Ovary (tissue), 7 donors: ENCODE measurements at regions not wholly inside any gene's neighbourhood (a gene's known extent, or its start where the extent isn't known, plus 50 kb on each side); places are given as distances from the start of the nearest gene placed in this dataset.
A peak's percentile ranks its signal among the peaks of the same experiment; 100 is the strongest.

Experiments used
- DNase-seq, 5 donors: peaks; one replicate each; pipeline ENCODE4 v3.0.0-alpha.2; 2019 to 2020
- H3K27ac ChIP-seq, 2 donors: fragments of 200-600 bp; one replicate each; pipeline versions ENCODE4 v1.5.1 to v1.8.0; 2019 to 2022
- H3K27me3 ChIP-seq: fragments of 200-600 bp; one replicate; pipeline ENCODE4 v1.8.0; 2022
- H3K36me3 ChIP-seq: fragments of 200-600 bp; sonication (generic); one replicate; pipeline ENCODE4 v1.5.1; 2019
- H3K4me1 ChIP-seq: one replicate; pipeline ENCODE4 v1.8.1; 2013; ENCODE audit warnings: mild to moderate bottlenecking, moderate library complexity; ENCODE audit not compliant: insufficient read depth
- H3K4me3 ChIP-seq: fragments of 200-600 bp; sonication (generic); one replicate; pipeline ENCODE4 v1.5.1; 2017
- H3K9me3 ChIP-seq, 2 donors: fragments of 200-600 bp in 1 of 2; sonication (generic) in 1 of 2; one replicate each; pipeline versions ENCODE4 v1.5.1 to v1.8.1; 2013 to 2019; ENCODE audit warnings: mild to moderate bottlenecking in 1 of 2, moderate library complexity in 1 of 2
- EP300 ChIP-seq: sonication (generic); formaldehyde crosslinking; IDR thresholded peaks from one replicate; pipeline ENCODE4 v1.6.1; 2017; ENCODE audit warnings: antibody characterized with exemption
- POLR2A ChIP-seq: fragments of 450-650 bp; IDR thresholded peaks from one replicate; pipeline ENCODE4 v1.6.1; 2017; ENCODE audit warnings: antibody characterized with exemption, mild to moderate bottlenecking, moderate library complexity
- WGBS, 3 donors: extraction: QIAGEN DNeasy Blood & Tissue Kit in 1 of 3; methylation state at CpG; one replicate each; pipeline versions ENCODE4 v1.1.5 to v1.1.7; 2013 to 2017; 5-methylcytosine and 5-hydroxymethylcytosine counted together
- intact Hi-C, 4 donors: fragments of 100-400 bp; cut with DNase I; formaldehyde crosslinking; loops; one replicate each; pipeline versions ENCODE4 v1.11.0 to v1.15.1; 2022 to 2023
- TF ChIP-seq, protein P1 (sequence below), 3 donors: fragments of 450-650 bp in 2 of 3; fragments of 200-600 bp in 1 of 3; IDR thresholded peaks; one replicate each; pipeline versions ENCODE4 v1.5.1 to v1.8.0; 2016 to 2022; ENCODE audit warnings: antibody characterized with exemption in 3 of 3, mild to moderate bottlenecking in 1 of 3
- donor health status: DM: no; HTN: no; CAD: no; lungs with moderate emphysema.
- donor health status: DM: no; HTN: no; CAD: no.
- donor health status: Bipolar disorder and iron deficiency.
- donor health status: DM: no; HTN: no; CAD: no.
- donor health status: DM: yes; HTN: yes; CAD: no.

GRCh38 chr18:22546905-22547570 is 129.3 kb upstream of the CTAGE1 start:
- no peaks in the 10 kb centered on the region for H3K27me3 ChIP-seq
- DNase-seq: no peak
- H3K36me3 ChIP-seq: no peaks in the 10 kb centered on the region
- H3K27ac ChIP-seq: peak overlapping the region in 1 of 2 donors; percentile 33
- no peaks in the 10 kb centered on the region for H3K9me3 ChIP-seq
- TF ChIP-seq, protein P1, sequence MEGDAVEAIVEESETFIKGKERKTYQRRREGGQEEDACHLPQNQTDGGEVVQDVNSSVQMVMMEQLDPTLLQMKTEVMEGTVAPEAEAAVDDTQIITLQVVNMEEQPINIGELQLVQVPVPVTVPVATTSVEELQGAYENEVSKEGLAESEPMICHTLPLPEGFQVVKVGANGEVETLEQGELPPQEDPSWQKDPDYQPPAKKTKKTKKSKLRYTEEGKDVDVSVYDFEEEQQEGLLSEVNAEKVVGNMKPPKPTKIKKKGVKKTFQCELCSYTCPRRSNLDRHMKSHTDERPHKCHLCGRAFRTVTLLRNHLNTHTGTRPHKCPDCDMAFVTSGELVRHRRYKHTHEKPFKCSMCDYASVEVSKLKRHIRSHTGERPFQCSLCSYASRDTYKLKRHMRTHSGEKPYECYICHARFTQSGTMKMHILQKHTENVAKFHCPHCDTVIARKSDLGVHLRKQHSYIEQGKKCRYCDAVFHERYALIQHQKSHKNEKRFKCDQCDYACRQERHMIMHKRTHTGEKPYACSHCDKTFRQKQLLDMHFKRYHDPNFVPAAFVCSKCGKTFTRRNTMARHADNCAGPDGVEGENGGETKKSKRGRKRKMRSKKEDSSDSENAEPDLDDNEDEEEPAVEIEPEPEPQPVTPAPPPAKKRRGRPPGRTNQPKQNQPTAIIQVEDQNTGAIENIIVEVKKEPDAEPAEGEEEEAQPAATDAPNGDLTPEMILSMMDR (IDR thresholded peaks at IDR 0.05): no peak
- TF ChIP-seq EP300 (no peak), POLR2A (no peak)
- WGBS, 3 donors: 26 to 37% (median 30%) methylated on average over 10 of the region's 10 CpGs
- intact Hi-C loops: loop anchor here in 1 of 4 donors (10.0 kb wide), 1 partner anchor 82 kb away; no protein-coding TSS in a partner anchor
- no peak overlapping the region for H3K4me3 ChIP-seq
- H3K4me1 ChIP-seq: peaks cover 20% of the 10 kb centered on the region

DNA sequence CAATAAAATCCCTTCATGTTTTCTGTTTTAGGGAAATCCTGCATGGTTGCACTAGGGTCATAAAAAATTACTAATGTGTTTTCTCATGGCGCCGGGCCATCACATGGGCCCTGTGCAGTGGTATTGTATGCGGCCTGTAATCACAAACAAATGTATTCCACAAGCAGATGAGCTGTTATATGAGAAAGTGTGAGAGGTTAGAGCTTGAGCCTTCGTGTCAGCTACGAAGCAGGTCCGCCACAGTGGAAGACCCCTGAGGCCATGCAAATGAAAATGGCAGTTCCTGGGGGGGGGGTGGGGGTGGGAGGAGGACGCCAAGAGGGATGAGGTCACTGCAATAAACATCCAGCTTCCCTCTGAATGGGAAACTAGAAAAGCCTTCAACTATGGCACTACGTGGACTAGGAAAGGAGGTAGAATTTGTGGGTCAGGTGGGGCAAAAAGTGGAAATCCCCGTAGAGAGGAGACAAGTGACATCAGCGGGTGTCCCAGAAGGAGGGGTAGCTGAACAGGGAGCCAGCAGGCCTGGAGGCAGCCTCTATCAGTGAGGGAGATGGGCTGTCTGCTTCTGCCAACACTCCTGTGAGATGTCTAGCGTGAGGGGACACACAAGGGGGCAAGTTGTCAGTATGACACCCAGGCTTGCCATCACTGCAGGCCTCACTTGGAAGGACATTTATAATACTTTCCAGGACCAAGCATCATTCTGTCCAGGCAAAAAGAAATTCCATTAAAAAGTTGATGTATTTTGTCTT is 130.3 kb upstream of the CTAGE1 start:
- WGBS, 3 donors: 81 to 86% (median 84%) methylated on average over 11 of the region's 11 CpGs
- TF ChIP-seq EP300: no peak
- TF ChIP-seq, protein P1 (IDR thresholded peaks at IDR 0.05): no peak
- no peak for TF ChIP-seq POLR2A
- Histone ChIP-seq H3K4me3 (no peak overlapping the region), H3K27me3 (no peaks in the 10 kb centered on the region), H3K27ac (peak overlapping the region in 1 of 2 donors; percentile 33), H3K36me3 (no peaks in the 10 kb centered on the region), H3K9me3 (no peaks in the 10 kb centered on the region), H3K4me1 (peaks cover 14% of the 10 kb centered on the region)
- intact Hi-C loops: loop anchor here in 1 of 4 donors (10.0 kb wide), 1 partner anchor 83 kb away; no protein-coding TSS in a partner anchor
- no peak for DNase-seq

DNA sequence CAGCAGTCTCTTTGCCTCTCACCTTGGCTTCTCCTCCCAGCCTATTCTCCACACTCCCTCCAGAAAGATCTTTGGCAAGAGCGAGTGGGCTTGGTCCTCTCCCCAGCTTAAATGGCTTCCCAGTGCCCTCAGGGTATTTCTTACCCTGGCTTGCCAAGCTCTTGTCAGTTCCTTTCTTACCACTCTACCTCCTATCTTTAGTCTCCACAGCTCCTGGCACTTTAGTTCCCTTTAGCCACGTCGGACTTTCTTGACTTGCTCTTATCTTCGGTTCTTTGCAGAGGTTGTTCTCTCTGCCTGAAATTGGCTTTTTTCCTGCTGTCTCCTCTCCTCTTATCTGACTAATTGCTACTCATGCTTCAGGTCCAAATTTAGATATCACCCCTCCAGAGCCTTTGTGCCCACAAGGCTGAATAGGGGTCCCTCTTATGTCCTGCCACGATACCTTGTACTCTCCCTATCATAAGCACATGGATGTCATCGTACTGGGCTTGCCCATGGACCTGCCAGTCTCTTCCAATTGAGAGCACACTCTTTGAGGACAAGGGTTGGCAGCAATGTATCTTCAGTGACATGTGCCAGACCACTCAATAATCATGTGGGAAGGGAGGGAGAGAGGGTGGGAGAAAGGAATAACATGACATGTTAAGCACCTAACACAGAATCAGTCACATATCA is 131.7 kb upstream of the CTAGE1 start:
- WGBS, 3 donors: 74 to 83% (median 81%) methylated on average over 6 of the region's 6 CpGs
- Histone ChIP-seq H3K27me3 (no peaks in the 10 kb centered on the region), H3K9me3 (no peaks in the 10 kb centered on the region), H3K36me3 (no peaks in the 10 kb centered on the region), H3K4me3 (no peak overlapping the region), H3K27ac (no peak overlapping the region), H3K4me1 (peaks cover 11% of the 10 kb centered on the region)
- intact Hi-C loops: loop anchor here in 1 of 4 donors (10.0 kb wide), 1 partner anchor 85 kb away; no protein-coding TSS in a partner anchor
- TF ChIP-seq, protein P1 (IDR thresholded peaks at IDR 0.05): no peak
- no peak for TF ChIP-seq POLR2A
- no peak for TF ChIP-seq EP300
- no peak for DNase-seq

DNA sequence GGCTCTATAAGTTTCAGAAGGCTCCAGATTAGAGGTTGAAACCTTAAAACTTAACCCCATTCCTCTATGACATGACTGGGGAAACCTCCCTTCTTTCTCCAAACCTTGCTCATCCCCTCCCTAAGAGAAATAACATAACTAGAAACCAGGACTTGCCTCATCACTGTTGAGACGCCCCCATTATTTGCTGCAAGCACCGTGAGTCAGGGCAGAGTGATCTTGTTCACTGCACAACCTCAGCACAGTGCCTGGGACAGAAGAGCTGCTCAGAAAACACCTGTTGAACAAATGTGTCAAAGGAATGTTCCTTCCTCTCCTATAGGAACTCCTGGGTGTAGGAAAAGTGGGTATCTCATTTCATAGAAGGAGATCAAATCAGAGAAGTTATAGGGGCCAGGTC is 132.7 kb upstream of the CTAGE1 start:
- peaks cover 11% of the 10 kb centered on the region for H3K4me1 ChIP-seq
- no peaks in the 10 kb centered on the region for H3K27me3 ChIP-seq
- H3K4me3 ChIP-seq: no peak overlapping the region
- H3K9me3 ChIP-seq: no peaks in the 10 kb centered on the region
- peak overlapping the region in 1 of 2 donors; percentile 56 for H3K27ac ChIP-seq
- no peak for DNase-seq
- TF ChIP-seq, protein P1 (IDR thresholded peaks at IDR 0.05): no peak
- TF ChIP-seq EP300 (no peak), POLR2A (no peak)
- H3K36me3 ChIP-seq: no peaks in the 10 kb centered on the region
- WGBS, 3 donors: 64 to 76% (median 68%) methylated on average over 2 of the region's 2 CpGs
- intact Hi-C loops: loop anchor here in 1 of 4 donors (10.0 kb wide), 1 partner anchor 206 kb away; no protein-coding TSS in a partner anchor
